ENCODE measurements at regions not wholly inside any gene's neighbourhood (a gene's known extent, or its start where the extent isn't known, plus 50 kb on each side); places are given as distances from the start of the nearest gene placed in this dataset.

DNA sequence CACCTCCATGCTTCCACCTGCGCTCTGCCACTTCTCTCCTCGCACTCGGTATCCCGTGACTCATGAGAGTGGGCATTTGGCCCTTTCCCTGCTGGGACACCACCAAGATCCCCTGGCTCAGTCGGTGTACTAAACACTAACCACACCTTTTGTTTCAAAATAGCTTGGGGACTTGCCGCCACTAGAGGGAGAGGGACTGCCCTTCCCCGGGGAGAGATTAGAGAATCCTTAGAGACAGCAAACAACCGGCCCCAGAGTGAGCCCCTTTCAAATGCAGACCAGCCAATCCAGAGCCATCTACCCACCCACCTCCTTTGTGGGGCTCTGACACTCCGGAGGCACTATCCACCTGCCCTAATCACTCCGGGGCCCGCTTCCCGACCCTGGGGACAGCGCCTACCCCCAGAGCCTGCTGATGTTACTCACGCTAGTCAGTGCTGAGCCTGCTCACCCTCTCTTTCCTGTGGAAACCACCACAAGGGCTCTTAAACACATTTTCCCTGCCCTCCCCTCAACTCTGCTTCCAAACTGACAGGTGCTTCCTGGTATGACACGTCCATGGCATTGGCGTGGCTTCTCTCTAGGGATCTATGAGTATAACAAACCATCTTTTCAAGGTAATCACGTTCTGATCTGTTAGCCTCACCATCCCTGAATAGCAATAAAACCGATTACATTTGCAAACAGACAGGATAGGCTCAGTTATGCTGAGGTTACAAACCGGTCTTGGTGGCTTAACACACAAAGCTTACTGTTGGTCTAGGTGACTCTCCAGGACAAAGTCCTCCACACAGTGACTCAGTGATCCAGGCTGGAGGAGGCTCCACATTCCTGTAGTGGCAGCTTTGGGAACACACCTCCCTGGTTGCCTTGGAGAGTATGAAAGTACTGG is 180.1 kb upstream of the MVB12B start:
- TF ChIP-seq, protein P1, sequence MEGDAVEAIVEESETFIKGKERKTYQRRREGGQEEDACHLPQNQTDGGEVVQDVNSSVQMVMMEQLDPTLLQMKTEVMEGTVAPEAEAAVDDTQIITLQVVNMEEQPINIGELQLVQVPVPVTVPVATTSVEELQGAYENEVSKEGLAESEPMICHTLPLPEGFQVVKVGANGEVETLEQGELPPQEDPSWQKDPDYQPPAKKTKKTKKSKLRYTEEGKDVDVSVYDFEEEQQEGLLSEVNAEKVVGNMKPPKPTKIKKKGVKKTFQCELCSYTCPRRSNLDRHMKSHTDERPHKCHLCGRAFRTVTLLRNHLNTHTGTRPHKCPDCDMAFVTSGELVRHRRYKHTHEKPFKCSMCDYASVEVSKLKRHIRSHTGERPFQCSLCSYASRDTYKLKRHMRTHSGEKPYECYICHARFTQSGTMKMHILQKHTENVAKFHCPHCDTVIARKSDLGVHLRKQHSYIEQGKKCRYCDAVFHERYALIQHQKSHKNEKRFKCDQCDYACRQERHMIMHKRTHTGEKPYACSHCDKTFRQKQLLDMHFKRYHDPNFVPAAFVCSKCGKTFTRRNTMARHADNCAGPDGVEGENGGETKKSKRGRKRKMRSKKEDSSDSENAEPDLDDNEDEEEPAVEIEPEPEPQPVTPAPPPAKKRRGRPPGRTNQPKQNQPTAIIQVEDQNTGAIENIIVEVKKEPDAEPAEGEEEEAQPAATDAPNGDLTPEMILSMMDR (IDR thresholded peaks at IDR 0.05), result peak in 3 of 6 experiments; percentile 15 to 21 (median 19)
- no peak for TF ChIP-seq POLR2A (IDR thresholded peaks at IDR 0.05)
